GM18517 (cell line): ENCODE measurements at regions not wholly inside any gene's neighbourhood (a gene's known extent, or its start where the extent isn't known, plus 50 kb on each side); places are given as distances from the start of the nearest gene placed in this dataset.
"Not testable (repeated sequence)": the region's sequence is repeated elsewhere in the genome, so short reads cannot be mapped to it uniquely, and the experiment has no call there.

Experiments
- ATAC-seq: cut with Tn5 transposase; IDR thresholded peaks from one replicate; pipeline ENCODE4 v1.9.1; 2021; ENCODE audit warnings: mild to moderate bottlenecking, moderate library complexity; ENCODE audit not compliant: unreplicated experiment

DNA sequence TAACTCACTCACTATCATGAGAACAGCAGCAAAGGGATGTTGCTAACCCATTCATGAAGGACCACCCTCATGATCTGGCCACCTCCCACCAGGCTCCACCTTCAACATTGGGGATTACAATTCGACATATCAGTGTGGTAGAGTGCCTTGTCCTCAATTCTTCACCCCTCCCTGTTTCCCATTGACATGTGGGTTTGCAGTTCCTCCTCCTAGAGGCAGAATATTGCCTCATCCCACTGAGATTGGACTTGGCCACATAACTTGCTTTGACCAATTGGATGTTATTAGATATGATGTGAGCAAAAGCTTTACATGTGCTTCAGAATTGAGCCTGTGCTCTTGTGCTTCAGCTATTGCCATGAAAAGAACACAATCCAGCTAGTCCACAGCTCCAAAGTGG, 217.0 kb upstream of the CXCR4 start:
- ATAC-seq = no peak

DNA sequence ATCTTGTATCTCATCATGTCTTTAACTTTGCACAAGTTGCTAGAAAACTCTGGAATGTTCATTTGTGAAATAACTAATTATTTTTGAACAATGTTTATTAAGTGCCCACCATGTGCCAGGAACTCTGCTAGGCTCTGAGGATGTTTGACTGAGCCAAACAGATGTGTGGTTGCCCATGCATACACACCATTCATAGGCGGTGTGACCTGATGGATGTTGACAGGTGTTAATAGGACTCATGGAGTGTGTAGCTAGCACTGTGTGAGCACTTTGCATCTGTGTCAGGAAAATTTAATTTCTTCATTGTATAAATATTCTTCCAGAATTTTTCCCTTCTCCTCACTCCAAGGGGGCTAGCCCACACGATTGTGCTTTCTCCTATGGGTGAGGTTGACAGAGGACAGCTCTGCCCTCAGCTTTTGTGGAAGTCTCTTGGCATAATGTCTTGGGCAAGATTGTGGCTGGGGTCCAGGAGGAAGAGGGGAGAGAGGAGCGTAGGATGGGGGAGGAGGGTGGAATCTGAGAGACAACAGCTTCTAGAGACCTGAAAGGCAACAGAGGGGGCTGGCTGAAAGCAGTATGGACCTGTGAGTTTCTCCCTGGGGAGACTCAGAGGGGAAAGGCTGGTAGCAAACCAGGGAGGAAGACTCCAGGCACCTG, 214.6 kb upstream of the CXCR4 start:
- ATAC-seq = no peak

GRCh38 chr2:136331226-136331625, 213.3 kb upstream of the CXCR4 start:
- ATAC-seq = no peak

DNA sequence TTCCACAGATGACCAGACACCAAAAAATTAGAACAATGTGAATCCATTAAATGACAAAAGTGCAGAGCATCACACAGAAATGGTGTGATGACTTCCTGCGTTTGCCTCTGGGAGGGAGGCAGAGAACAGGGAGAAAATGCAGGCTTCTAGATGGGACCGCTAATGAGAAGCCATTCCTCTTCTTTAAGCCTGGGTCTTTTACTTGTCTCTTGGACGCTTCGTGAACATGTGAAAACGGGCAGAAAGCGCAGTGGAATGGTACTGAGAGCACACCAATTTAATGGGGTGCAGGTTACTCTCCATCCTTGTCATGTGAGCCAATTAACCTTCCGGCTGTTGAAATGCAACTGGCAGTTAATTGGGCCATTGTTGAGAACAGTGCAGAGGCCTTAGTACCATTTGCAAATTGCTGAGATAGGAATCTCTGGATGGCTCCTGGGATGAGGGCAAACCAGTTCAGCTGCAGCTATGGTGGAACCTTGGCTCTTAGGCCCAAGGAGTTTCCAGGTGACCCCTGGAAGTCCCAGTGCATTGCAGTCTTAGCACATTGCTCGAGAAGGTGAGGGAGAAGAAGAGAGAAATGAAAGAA, 210.4 kb upstream of the CXCR4 start:
- ATAC-seq = no peak

DNA sequence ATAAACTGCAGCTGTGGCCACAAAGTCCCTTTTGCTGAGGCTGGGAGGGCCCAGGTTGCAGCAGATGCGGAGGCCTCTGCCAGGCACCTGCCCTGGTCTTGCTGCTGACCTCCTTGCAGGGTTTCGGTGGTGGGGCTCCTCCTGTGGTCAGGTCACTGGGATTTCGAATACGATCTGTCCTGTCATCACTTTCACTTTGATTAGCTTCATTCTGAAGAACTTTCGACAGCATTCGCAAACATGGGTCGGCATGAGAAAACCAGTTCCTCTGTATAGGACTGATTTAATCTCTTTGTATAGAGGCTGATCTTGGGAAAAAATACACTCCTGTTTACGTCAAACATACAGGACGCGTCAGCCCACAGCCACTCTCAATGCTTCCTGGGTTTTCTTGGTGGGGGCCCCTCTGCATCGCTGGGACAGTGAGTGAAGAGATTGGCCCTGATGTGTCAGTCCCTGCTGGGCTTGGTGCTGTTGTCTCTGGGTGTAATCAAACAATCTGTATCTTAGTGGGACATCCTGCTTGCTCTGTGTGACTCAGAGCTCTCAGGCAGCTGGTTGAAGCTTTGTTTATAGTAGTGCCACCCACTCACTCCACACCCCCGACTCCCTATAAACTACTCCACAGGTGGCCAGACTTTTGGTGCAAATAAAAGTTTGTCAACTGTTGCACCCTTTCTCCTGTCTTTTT, 209.4 kb upstream of the CXCR4 start:
- ATAC-seq = peak; percentile 63

- no peak for ATAC-seq
These were observed 207.9 kb upstream of the CXCR4 start for GRCh38 chr2:136325844-136326331.

DNA sequence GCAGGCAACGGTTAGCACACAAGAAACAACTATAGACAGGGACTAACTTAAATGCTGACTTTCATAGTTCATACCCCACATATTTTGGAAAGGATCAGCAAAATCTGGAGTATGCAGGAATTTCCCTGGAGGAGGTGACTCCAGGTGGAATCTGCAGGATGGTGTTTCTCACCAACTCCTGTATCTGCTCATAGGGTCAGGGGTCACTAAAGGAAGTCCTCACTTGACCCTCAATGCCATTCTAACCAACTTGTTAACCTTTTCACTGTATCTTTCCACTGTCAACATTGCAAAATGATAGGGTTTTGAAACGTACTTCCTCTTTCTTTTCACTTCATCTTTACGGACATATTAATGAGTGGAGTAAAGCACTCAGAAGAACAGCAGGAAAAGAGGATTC, 207.0 kb upstream of the CXCR4 start:
- ATAC-seq = no peak

DNA sequence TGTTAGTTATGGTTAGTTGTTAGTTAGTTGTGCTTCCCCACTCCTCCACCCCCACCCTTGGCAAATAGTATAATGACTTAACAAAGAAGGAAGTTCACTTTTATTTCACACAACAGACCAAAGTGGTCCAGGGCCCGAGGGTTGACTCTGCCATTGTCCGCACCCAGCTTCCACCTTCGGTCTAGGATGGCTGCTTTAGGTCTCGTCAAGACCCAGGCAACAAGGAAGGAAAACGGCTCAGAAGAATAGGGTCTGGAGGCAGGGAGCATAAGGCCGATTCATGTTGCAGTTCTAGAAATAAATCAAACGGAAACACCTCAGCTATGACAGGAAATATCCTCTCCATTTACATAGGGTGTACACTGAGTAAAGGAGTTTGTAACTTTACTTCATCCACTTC, 206.0 kb upstream of the CXCR4 start:
- no peak for ATAC-seq

DNA sequence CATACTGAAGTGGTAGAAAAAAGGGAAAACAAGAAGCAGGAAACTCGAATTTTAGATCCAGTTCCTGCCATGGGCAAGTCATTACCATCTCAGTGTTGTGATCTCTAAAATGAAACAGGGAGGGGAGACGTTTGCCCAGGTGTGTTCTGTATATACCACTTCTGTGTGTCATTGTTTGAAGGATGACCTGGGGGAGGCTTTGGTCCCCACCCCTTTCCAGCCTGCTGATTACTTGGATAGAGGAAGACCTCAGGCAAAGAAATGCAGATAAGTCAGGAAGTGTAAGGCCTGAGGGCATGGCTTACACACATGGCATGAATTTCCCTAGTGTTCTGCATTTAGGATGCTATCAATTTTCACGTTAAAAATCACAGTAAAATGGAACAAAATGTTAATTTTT, 205.2 kb upstream of the CXCR4 start:
- no peak for ATAC-seq

DNA sequence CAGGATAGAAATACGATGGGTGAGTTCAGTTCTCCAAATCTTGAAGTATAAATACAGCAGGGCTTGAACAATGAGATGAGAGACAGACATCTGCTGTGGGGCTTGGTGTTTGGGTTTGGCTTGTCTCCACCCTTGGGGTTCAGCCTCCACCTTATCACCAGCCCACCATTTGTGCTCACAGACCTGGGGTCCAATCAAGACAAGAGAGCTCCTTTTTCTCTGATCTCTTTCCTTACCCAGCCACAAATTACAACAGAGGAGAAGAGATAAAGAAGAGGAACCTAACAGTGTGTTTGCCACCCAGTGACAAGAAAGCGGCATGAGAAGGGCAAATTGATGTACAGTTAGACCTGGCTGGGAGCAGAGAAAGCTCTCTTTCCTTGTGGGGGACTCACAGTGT, 204.5 kb upstream of the CXCR4 start:
- ATAC-seq = no peak

- ATAC-seq = no peak
These were observed 201.7 kb upstream of the CXCR4 start for GRCh38 chr2:136319651-136320050.

GRCh38 chr2:136319237-136319636, 201.3 kb upstream of the CXCR4 start:
- ATAC-seq = no peak

- ATAC-seq = no peak
These were observed 196.3 kb upstream of the CXCR4 start for GRCh38 chr2:136314240-136314639.

GRCh38 chr2:136312568-136312967, 194.6 kb upstream of the CXCR4 start:
- not testable (repeated sequence) for ATAC-seq

- ATAC-seq = no peak
These were observed 193.1 kb upstream of the CXCR4 start for GRCh38 chr2:136310797-136311603.

GRCh38 chr2:136310005-136310495, 192.1 kb upstream of the CXCR4 start:
- no peak for ATAC-seq

DNA sequence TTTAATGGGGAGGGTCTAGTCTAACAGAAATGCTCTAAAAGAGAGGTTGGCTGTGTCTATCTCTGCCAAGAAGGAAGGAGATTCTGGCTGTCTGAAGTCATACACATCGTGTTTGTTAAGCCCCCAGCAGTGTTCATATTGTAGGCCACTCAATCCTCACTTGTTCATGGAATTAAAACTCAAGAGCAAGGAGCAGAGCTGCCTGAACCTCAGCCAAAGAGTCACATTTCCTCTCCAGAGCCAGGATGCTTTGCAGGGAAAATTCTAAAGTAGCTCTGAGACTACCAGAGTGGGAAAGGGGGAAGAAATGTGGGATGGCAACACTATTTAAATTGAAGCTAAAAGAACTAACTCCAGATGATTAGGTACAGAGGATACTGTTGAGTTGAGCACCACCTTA, 190.7 kb upstream of the CXCR4 start:
- ATAC-seq = no peak

DNA sequence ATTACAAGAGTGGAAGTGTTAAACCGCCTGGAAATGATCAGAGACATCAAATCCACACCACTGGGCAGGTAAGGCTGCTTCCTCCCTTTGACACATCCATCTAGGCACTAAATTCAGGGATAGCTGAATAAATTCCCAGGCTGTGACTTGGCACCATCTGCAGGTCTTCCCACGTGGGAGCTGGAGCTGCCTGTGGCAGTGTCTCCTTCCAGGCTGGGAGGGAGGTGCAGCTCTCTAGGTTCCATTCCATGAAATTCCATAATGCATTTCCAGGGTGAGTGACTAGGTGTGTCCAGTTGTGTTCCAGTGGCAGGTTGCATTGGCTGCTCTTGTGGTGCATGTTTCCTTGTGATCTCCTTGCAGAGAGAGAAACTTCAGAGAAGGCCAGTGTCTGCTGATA, 188.9 kb upstream of the CXCR4 start:
- no peak for ATAC-seq

DNA sequence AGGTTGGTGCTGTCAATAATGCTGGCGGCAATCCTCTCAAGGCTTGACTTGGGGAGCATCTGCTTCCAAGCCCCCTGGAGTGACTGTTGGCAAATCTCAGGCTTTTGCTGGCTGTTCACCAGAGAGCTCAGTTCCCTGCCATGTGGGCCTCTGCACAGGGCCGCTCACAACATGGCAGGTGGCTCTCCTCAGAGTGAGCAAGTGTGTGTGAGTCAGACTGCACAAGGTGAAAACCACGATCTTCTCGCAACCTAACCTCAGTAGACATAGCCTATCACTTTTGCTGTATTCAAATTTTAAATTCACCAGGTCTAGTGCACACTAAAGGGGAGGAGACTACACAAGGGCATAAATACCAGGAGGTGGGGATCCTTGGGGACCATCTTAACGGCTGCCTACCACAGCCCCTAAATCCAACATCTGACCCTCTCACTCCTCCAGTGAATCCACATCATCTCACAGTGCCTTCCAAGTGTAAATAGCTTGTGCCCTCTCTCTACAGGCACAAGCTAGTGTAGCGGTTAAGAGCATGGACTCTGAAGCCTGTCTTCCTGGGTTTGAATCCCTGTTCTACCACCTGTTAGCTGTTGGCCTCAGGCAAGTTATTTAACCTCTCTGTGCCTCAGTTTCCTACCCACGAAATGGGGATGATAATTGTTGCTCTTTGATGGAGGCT, 187.7 kb upstream of the CXCR4 start:
- peak; percentile 86 for ATAC-seq

GRCh38 chr2:136301006-136301405, 183.1 kb upstream of the CXCR4 start:
- ATAC-seq = no peak

GRCh38 chr2:136298631-136299030, 180.7 kb upstream of the CXCR4 start:
- no peak for ATAC-seq
